IPS DF 19.7 (cell line): ENCODE measurements at regions not wholly inside any gene's neighbourhood (a gene's known extent, or its start where the extent isn't known, plus 50 kb on each side); places are given as distances from the start of the nearest gene placed in this dataset.
"Not testable (repeated sequence)": the region's sequence is repeated elsewhere in the genome, so short reads cannot be mapped to it uniquely, and the experiment has no call there.

ENCODE experiments used
- DNase-seq: peaks from one replicate; pipeline ENCODE4 v3.0.0-alpha.2; 2013; ENCODE audit warnings: low read depth, low spot score

GRCh38 chr6:2378046-2378657, 132.7 kb upstream of the GMDS start:
- no peak for DNase-seq

GRCh38 chr6:2376429-2377355, 131.3 kb upstream of the GMDS start:
- no peak for DNase-seq

GRCh38 chr6:2375443-2375842, 130.0 kb upstream of the GMDS start:
- DNase-seq: no peak

- DNase-seq: no peak
Observed at GRCh38 chr6:2369606-2370005, 124.2 kb upstream of the GMDS start.

- no peak for DNase-seq
Observed at GRCh38 chr6:2363211-2363610, 117.8 kb upstream of the GMDS start.

- DNase-seq: no peak
Observed at GRCh38 chr6:2361195-2361594, 115.8 kb upstream of the GMDS start.

- DNase-seq: no peak
Observed at GRCh38 chr6:2360716-2361115, 115.3 kb upstream of the GMDS start.

DNA sequence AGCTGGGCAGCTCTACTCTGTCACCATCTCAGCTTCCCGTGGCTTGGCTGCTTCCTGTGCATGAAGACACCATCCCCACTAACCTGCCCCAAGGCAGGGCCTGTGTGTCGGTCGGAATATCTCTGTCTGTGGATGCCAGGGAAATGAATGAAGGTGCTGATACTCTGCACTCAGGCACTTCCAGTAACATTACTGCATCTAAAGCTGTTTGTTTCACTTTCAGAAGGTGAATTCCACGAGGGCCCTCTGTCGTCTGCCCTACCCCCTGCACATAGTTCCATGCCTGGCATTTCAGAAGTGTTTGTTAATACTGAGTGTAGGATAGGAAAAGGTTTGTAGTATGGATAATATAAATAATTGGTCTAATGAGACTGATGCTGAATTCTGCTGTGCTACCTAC, 114.7 kb upstream of the GMDS start:
- DNase-seq: no peak

DNA sequence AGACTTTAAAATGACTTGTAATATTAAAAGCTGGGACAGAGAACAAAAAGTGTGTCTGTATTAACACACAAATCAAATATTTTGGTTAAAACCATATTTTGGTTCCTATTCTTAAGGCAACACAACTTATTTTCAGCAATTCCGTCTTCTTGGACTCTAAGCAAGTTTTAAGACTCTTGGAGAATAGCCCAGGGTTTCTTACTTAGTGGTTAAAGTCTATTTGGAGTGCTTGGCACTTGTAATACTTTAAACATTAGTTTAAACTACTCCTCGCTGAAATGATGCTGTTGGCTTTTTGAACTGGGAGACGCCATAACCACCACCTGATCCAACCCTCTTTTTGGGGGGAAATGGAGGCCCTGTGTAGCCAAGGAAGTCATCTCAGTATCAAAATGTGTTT, 109.7 kb upstream of the GMDS start:
- DNase-seq: no peak

DNA sequence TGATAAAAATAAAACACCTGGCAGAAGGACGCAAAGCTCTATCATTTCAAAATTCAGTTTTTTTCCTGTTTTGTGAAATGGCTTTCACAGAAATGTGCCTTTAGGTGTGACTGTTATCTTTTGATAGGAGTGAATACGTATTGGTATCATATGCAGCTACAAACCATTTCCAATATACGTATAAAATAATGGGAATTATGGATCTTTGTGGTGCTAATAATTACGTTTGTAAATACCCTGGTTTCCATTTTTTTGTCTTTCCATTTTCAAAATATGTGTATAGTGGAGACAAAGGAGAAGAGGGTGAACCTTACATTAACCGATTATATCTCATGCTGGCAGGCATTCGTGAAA, 108.7 kb upstream of the GMDS start:
- DNase-seq: no peak

DNA sequence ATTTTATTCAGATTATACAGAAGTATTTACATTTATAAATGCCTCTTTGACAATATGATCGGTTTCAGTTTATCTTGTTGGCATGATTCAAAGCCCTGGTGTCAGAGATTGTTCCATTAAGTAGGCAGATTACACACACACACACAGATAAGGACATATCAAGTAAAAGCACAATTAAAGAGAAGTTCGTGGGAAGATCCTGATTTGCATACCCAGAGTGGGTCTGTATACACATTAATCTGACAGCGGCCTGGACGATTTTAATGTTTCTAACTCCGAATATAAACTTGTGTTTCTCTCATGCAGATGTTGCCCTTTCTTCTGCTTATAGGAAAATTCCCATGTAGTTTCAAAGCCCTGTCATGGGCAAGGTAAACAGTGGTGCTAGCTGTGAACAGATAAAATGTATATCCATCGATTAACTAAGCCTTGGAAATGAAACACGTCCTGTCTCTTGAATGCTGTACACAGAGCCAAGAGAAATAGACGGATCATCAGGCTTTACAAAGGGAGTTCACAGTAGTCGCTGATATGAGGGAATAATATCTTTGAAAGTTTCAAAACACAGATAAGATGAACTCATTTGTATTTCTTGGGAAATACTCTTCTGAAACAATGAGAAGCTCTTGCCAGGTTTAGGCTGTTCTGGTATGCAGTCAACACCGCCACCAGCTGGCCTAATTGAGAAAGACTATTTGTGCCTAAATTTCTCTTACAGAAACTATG, 108.2 kb upstream of the GMDS start:
- DNase-seq: no peak

GRCh38 chr6:2351807-2352431, 106.5 kb upstream of the GMDS start:
- no peak for DNase-seq

GRCh38 chr6:2351090-2351489, 105.7 kb upstream of the GMDS start:
- DNase-seq: no peak

GRCh38 chr6:2346078-2346477, 100.7 kb upstream of the GMDS start:
- no peak for DNase-seq

DNA sequence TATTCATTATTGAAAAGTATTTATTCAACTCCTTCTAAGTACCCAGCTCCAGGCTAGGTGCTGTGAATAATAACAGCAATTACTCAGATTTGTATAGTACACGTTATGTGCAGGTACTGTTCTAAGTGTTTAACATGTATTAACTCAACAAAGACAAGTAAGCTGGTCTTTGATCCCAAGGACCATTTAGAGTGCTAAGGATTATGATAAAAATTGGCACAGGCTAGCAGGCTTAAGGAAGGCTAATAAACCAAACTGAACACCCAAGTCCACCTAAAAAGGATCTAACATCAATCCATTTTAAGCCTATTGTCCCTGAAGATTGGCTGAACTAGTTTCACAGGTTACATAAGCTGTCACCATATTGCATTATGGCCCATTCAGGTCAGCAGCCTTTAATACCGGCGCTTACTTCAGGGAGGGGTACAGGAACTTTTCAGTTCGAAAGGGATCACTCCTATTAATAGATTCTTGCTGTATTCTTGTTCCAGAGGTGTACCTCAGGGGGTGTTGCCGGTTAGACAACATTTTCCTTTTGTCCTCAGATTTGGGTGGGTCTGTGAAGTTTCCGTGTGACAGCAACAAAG, 99.0 kb upstream of the GMDS start:
- no peak for DNase-seq

- no peak for DNase-seq
Observed at GRCh38 chr6:2327591-2327990, 82.2 kb upstream of the GMDS start.

GRCh38 chr6:2324166-2324953, 79.0 kb upstream of the GMDS start:
- no peak for DNase-seq

DNA sequence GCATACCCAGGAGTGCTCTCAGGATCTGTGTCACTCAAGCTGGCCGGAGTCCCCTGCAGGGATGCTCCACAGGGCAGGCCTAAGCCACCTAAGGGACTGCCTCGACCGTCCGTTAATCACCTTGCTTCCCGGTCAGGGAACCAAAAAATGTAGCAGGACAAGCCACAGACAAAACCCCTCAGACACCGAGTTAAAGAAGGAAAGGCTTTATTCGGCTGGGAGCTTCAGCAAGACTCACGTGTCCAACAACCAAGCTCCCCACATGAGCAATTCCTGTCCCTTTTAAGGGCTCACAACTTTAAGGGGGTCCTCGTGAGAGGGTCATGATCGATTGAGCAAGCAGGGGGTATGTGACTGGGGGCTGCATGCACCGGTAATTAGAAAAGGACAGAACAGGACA, 72.1 kb upstream of the GMDS start:
- not testable (repeated sequence) for DNase-seq

DNA sequence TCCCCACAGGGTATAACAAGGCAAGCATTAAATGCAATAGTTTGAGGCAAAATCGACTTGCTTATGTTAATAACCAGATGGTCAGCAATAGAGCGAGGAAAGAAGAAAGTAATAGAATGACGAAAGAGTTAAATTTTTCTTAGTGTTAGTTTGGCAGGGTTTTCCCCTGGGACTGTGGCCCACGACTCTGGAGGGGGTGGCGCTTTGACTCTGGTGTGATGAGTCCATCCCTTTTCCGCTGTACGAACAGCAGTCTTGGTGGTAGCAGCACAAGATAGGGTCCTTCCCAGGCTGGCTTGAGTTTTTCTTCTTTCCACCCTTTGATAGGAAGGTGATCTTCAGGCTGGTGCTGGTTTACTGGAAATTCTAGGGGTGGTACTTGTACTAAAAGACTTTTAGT, 69.2 kb upstream of the GMDS start:
- no peak for DNase-seq

DNA sequence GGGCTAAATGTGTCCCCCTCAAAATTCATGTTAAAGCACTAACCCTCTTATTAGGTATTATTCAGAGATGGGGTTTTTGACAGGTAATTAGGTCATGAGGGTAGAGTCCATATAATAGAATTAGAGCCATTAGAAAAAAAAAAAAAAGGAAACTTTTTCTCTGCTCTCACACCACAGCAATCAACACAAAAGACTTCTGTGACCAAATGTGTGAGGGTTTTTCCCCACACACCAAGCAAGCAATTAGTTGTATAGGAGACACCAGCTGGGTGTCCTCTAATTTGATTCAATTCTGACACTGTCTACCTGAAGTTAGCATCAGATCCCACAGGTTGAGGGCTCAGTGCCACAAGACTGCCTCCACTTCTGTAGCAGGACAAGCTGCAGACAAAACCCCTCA, 64.6 kb upstream of the GMDS start:
- DNase-seq: no peak

- no peak for DNase-seq
Observed at GRCh38 chr6:2309122-2309521, 63.7 kb upstream of the GMDS start.
